HFF-Myc (cell line): ENCODE measurements at regions not wholly inside any gene's neighbourhood (a gene's known extent, or its start where the extent isn't known, plus 50 kb on each side); places are given as distances from the start of the nearest gene placed in this dataset.

ENCODE experiments used
- DNase-seq: peaks from one replicate; pipeline ENCODE4 v3.0.0-alpha.2; 2011; ENCODE audit warnings: low read depth; ENCODE audit errors: extremely low read depth
- H3K4me3 ChIP-seq: replicated peaks from 2 replicates; pipeline ENCODE4 v1.5.1; 2011; ENCODE audit warnings: low read depth, mild to moderate bottlenecking, control low read depth, low read length
- CTCF ChIP-seq: IDR thresholded peaks from 2 replicates; pipeline ENCODE4 v1.5.1; 2012; ENCODE audit warnings: mild to moderate bottlenecking, low read depth, low read length, control low read depth; ENCODE audit errors: missing control alignments

- no peak for DNase-seq
Observed at GRCh38 chr14:97777622-97778355, 980.6 kb downstream of the VRK1 start.

GRCh38 chr14:97779140-97779539 is 982.0 kb downstream of the VRK1 start:
- DNase-seq = no peak
- no peak for TF ChIP-seq CTCF
- H3K4me3 ChIP-seq = no peak overlapping the region

More at GRCh38 chr14:97777622-97778355, 980.6 kb downstream of the VRK1 start:
- TF ChIP-seq CTCF = no peak
- no peak overlapping the region for H3K4me3 ChIP-seq

- no peak for DNase-seq
- H3K4me3 ChIP-seq = no peak overlapping the region
- no peak for TF ChIP-seq CTCF
Observed at GRCh38 chr14:97780804-97781203, 983.6 kb downstream of the VRK1 start.

- DNase-seq = no peak
- no peak for TF ChIP-seq CTCF
- H3K4me3 ChIP-seq = no peak overlapping the region
Observed at GRCh38 chr14:97781961-97782360, 984.8 kb downstream of the VRK1 start.

- no peak for TF ChIP-seq CTCF
- no peak overlapping the region for H3K4me3 ChIP-seq
Observed at GRCh38 chr14:97782871-97783414, 985.8 kb downstream of the VRK1 start.

GRCh38 chr14:97785495-97785894 is 988.3 kb downstream of the VRK1 start:
- TF ChIP-seq CTCF = no peak
- no peak overlapping the region for H3K4me3 ChIP-seq
- DNase-seq = no peak

More at GRCh38 chr14:97782871-97783414, 985.8 kb downstream of the VRK1 start:
- no peak for DNase-seq
